H1 (cell line): ENCODE measurements at regions not wholly inside any gene's neighbourhood (a gene's known extent, or its start where the extent isn't known, plus 50 kb on each side); places are given as distances from the start of the nearest gene placed in this dataset.

Experiments
- CTCF ChIA-PET: fragments of 300-600 bp; sonication (Branson Sonifier 250); formaldehyde crosslinking; loops from one replicate; lab custom pipeline; 2021; ENCODE audit not compliant: partially characterized antibody; lab: Charles Lee
- POLR2A ChIA-PET: fragments of 300-600 bp; sonication (Branson Sonifier 250); formaldehyde crosslinking; loops from one replicate; lab custom pipeline; 2021; ENCODE audit warnings: inconsistent platforms; ENCODE audit not compliant: partially characterized antibody; lab: Charles Lee
- DNase-seq, 2 experiments: peaks; one replicate each; pipeline versions ENCODE4 v3.0.0 to v3.0.0-alpha.2; 2010 to 2022; ENCODE audit warnings: low spot score in 2 of 2, low read depth in 1 of 2, mixed read lengths in 1 of 2
- FAIRE-seq: peaks from 2 replicates; lab custom pipeline; 2011; peaks lifted over from hg19 to GRCh38; lab: Jason Lieb, UNC
- H2AFZ ChIP-seq: 2 replicates; pipeline ENCODE4 v1.8.1; 2012; ENCODE audit warnings: low read length, inconsistent platforms
- H2AK5ac ChIP-seq: 2 replicates; pipeline ENCODE4 v1.6.1; 2013; ENCODE audit warnings: low read depth, low read length
- H2BK120ac ChIP-seq: replicated peaks from 2 replicates; pipeline ENCODE3; 2013; ENCODE audit warnings: low read depth, low read length, inconsistent platforms
- H2BK12ac ChIP-seq: 2 replicates; pipeline ENCODE4 v1.6.1; 2013; ENCODE audit warnings: low read depth, low read length
- H2BK15ac ChIP-seq: 2 replicates; pipeline ENCODE4 v1.6.1; 2013; ENCODE audit warnings: low read length
- H2BK20ac ChIP-seq: 2 replicates; pipeline ENCODE4 v1.6.1; 2013; ENCODE audit warnings: low read length
- H2BK5ac ChIP-seq: 2 replicates; pipeline ENCODE4 v1.6.1; 2013; ENCODE audit warnings: low read depth, low read length
- H3K14ac ChIP-seq: 2 replicates; pipeline ENCODE4 v1.6.1; 2013; ENCODE audit warnings: inconsistent platforms; ENCODE audit not compliant: insufficient read length
- H3K18ac ChIP-seq: 2 replicates; pipeline ENCODE4 v1.6.1; 2013; ENCODE audit warnings: low read length; ENCODE audit errors: extremely low read depth
- H3K23ac ChIP-seq: 2 replicates; pipeline ENCODE4 v1.6.1; 2013; ENCODE audit warnings: inconsistent platforms; ENCODE audit not compliant: insufficient read length
- H3K23me2 ChIP-seq: 2 replicates; pipeline ENCODE4 v1.6.1; 2013; ENCODE audit warnings: low read depth, low read length
- H3K27ac ChIP-seq: 2 replicates; pipeline ENCODE4 v1.6.1; 2011; ENCODE audit warnings: low read depth, low read length, inconsistent platforms
- H3K27me3 ChIP-seq, 4 experiments: replicated peaks in 1 of 4; 1 replicate in 1 of 4; 2 replicates in 3 of 4; pipeline versions ENCODE4 v1.6.1 to v1.8.1; 2011 to 2013; ENCODE audit warnings: low read length in 3 of 4, mild to moderate bottlenecking in 3 of 4, inconsistent platforms in 2 of 4, mixed read lengths in 2 of 4, moderate library complexity in 1 of 4; ENCODE audit not compliant: control insufficient read depth in 3 of 4, insufficient read depth in 3 of 4; ENCODE audit errors: extremely low read depth in 1 of 4
- H3K36me3 ChIP-seq, 4 experiments: 2 replicates each; pipeline versions ENCODE4 v1.6.1 to v1.8.1; 2011 to 2013; ENCODE audit warnings: mild to moderate bottlenecking in 4 of 4, low read length in 3 of 4, moderate library complexity in 2 of 4, control low read depth in 1 of 4, inconsistent platforms in 1 of 4; ENCODE audit not compliant: insufficient read depth in 4 of 4, control insufficient read depth in 2 of 4
- H3K4ac ChIP-seq: replicated peaks from 2 replicates; pipeline ENCODE3; 2013; ENCODE audit warnings: low read length, low read depth, mixed read lengths, inconsistent platforms; ENCODE audit not compliant: insufficient read length
- H3K4me1 ChIP-seq, 4 experiments: replicated peaks in 1 of 4; 1 replicate in 1 of 4; 2 replicates in 3 of 4; pipeline versions ENCODE4 v1.6.1 to v1.8.1; 2011 to 2013; ENCODE audit warnings: low read length in 3 of 4, inconsistent platforms in 2 of 4, mixed read lengths in 1 of 4; ENCODE audit not compliant: insufficient read depth in 4 of 4, control insufficient read depth in 3 of 4
- H3K4me2 ChIP-seq, 2 experiments: 2 replicates each; pipeline versions ENCODE4 v1.6.1 to v1.8.1; 2011 to 2013; ENCODE audit warnings: low read depth in 2 of 2, low read length in 2 of 2, control low read depth in 1 of 2, inconsistent platforms in 1 of 2, mild to moderate bottlenecking in 1 of 2; ENCODE audit not compliant: insufficient read depth in 1 of 2
- H3K4me3 ChIP-seq, 4 experiments: fragments of 200-600, 300-600 bp in 1 of 4; sonication (generic), shearing (Covaris generic), sonication (Bioruptor Twin) in 1 of 4; 2 replicates each; pipeline versions ENCODE4 v1.5.1 to v1.8.1; 2011 to 2016; ENCODE audit warnings: low read length in 4 of 4, low read depth in 3 of 4, control low read depth in 2 of 4, inconsistent platforms in 2 of 4, mild to moderate bottlenecking in 2 of 4, mixed read lengths in 1 of 4, moderate library complexity in 1 of 4; ENCODE audit not compliant: insufficient read depth in 2 of 4; ENCODE audit errors: extremely low read depth in 1 of 4
- H3K56ac ChIP-seq: replicated peaks from 2 replicates; pipeline ENCODE3; 2013; ENCODE audit warnings: low read depth, mild to moderate bottlenecking, mixed read lengths, low read length, inconsistent platforms; ENCODE audit not compliant: insufficient read length
- H3K79me1 ChIP-seq: 2 replicates; pipeline ENCODE4 v1.6.1; 2013; ENCODE audit warnings: low read depth, low read length, control low read depth
- H3K79me2 ChIP-seq, 2 experiments: 2 replicates each; pipeline versions ENCODE4 v1.6.1 to v1.8.1; 2012 to 2013; ENCODE audit warnings: low read length in 2 of 2, mild to moderate bottlenecking in 2 of 2, inconsistent platforms in 1 of 2; ENCODE audit not compliant: insufficient read depth in 2 of 2, control insufficient read depth in 1 of 2
- H3K9ac ChIP-seq, 4 experiments: replicated peaks in 1 of 4; 1 replicate in 1 of 4; 2 replicates in 3 of 4; pipeline versions ENCODE4 v1.6.1 to v1.8.1; 2011 to 2013; ENCODE audit warnings: low read depth in 3 of 4, low read length in 3 of 4, control low read depth in 2 of 4, mild to moderate bottlenecking in 2 of 4, moderate library complexity in 2 of 4, inconsistent platforms in 1 of 4; ENCODE audit errors: extremely low read depth in 1 of 4
- H3K9me3 ChIP-seq, 2 experiments: 2 replicates each; pipeline versions ENCODE4 v1.6.1 to v1.8.1; 2012 to 2013; ENCODE audit warnings: mild to moderate bottlenecking in 2 of 2, moderate library complexity in 2 of 2, control low read depth in 1 of 2, inconsistent platforms in 1 of 2, low read depth in 1 of 2, low read length in 1 of 2, mixed read lengths in 1 of 2; ENCODE audit not compliant: insufficient read depth in 2 of 2
- H4K20me1 ChIP-seq, 2 experiments: replicated peaks in 1 of 2; 2 replicates each; pipeline versions ENCODE3 to v1.8.1; 2011 to 2013; ENCODE audit warnings: inconsistent platforms in 2 of 2, low read length in 2 of 2, mild to moderate bottlenecking in 1 of 2; ENCODE audit not compliant: insufficient read depth in 2 of 2, control insufficient read depth in 1 of 2
- H4K5ac ChIP-seq: 2 replicates; pipeline ENCODE4 v1.6.1; 2013; ENCODE audit warnings: low read length, low read depth, mixed read lengths, inconsistent platforms; ENCODE audit not compliant: insufficient read length
- H4K8ac ChIP-seq: 2 replicates; pipeline ENCODE4 v1.8.0; 2013; ENCODE audit warnings: mild to moderate bottlenecking, moderate library complexity, low read length, inconsistent platforms; ENCODE audit not compliant: insufficient read depth; ENCODE audit errors: extremely low read depth
- H4K91ac ChIP-seq: replicated peaks from 2 replicates; pipeline ENCODE3; 2013; ENCODE audit warnings: low read length, mixed read lengths, inconsistent platforms; ENCODE audit not compliant: insufficient read length
- ASH2L ChIP-seq: fragments of 200-600, 300-600 bp; sonication (generic); IDR thresholded peaks from one replicate; pipeline ENCODE4 v1.7.1; 2017; ENCODE audit warnings: low read length
- ATF3 ChIP-seq: IDR thresholded peaks from 2 replicates; pipeline ENCODE4 v1.6.1; 2011; ENCODE audit warnings: low read depth, mild to moderate bottlenecking, low read length; ENCODE audit not compliant: insufficient read depth
- BCL11A ChIP-seq, 2 experiments: IDR thresholded peaks; one replicate each; pipeline ENCODE4 v1.6.1; 2011; ENCODE audit warnings: low read depth in 2 of 2, low read length in 2 of 2, mild to moderate bottlenecking in 2 of 2
- CBX8 ChIP-seq: fragments of 300-800, 300-1000 bp; sonication (generic); IDR thresholded peaks from 2 replicates; pipeline ENCODE4 v1.7.1; 2016; ENCODE audit warnings: low read depth, low read length, borderline replicate concordance
- CHD1 ChIP-seq: IDR thresholded peaks from 2 replicates; pipeline ENCODE4 v1.6.1; 2012; ENCODE audit warnings: low read depth, low read length, improper control_type of control experiment
- KDM1A ChIP-seq: fragments of 200-600, 300-600 bp; sonication (generic); IDR thresholded peaks from 2 replicates; pipeline ENCODE4 v1.7.1; 2016; ENCODE audit warnings: mild to moderate bottlenecking, low read length, borderline replicate concordance
- MAX ChIP-seq: IDR thresholded peaks from 2 replicates; pipeline ENCODE4 v1.6.1; 2012; ENCODE audit warnings: inconsistent platforms
- PHF8 ChIP-seq: fragments of 200-600 bp; sonication (generic); conservative IDR thresholded peaks from 2 replicates; pipeline ENCODE4 v1.7.1; 2012; ENCODE audit warnings: low read depth, mild to moderate bottlenecking, inconsistent platforms, low read length, moderate library complexity
- RBBP5 ChIP-seq: IDR thresholded peaks from 2 replicates; pipeline ENCODE4 v1.7.1; 2012; ENCODE audit warnings: low read depth, mild to moderate bottlenecking, inconsistent platforms, low read length, moderate library complexity, borderline replicate concordance
- RXRA ChIP-seq: IDR thresholded peaks from 2 replicates; pipeline ENCODE4 v1.6.1; 2011; ENCODE audit warnings: low read depth, mild to moderate bottlenecking, low read length, moderate library complexity; ENCODE audit not compliant: insufficient read depth
- TAF7 ChIP-seq: optimal IDR thresholded peaks from 2 replicates; pipeline ENCODE3; 2011; ENCODE audit warnings: low read depth, mild to moderate bottlenecking, inconsistent platforms, low read length, moderate library complexity, borderline replicate concordance
- TBP ChIP-seq: IDR thresholded peaks from 2 replicates; pipeline ENCODE4 v1.6.1; 2011; ENCODE audit warnings: low read depth, low read length, improper control_type of control experiment
- TCF12 ChIP-seq: IDR thresholded peaks from 2 replicates; pipeline ENCODE4 v1.6.1; 2011; ENCODE audit warnings: low read depth, mild to moderate bottlenecking, low read length
- WGBS, 2 experiments: shearing (Covaris generic) in 1 of 2; methylation state at CpG; one replicate each; pipeline versions ENCODE4 v1.1.6 to v1.1.7; 2013 to 2015; ENCODE audit warnings: low lambda C conversion rate in 2 of 2, mixed read lengths in 2 of 2, inconsistent platforms in 1 of 2, low coverage in 1 of 2, missing lambda C conversion rate in 1 of 2; ENCODE audit not compliant: insufficient replicate concordance in 2 of 2, insufficient coverage in 1 of 2, insufficient read length in 1 of 2; ENCODE audit errors: extremely low coverage in 1 of 2, missing lambda C conversion rate in 1 of 2; 5-methylcytosine and 5-hydroxymethylcytosine counted together

GRCh38 chr4:57676394-57676793 is 566.2 kb upstream of the IGFBP7 start:
- H3K9ac ChIP-seq = no peak overlapping the region
- H3K4me3 ChIP-seq = no peak overlapping the region
- no peak overlapping the region for H3K4ac ChIP-seq
- DNase-seq (no peak), FAIRE-seq (no peak)
- no peaks in the 10 kb centered on the region for H3K9me3 ChIP-seq
- no peak overlapping the region for H3K27ac ChIP-seq
- POLR2A ChIA-PET = no interaction called here
- H2BK15ac ChIP-seq = no peak overlapping the region
- H2BK120ac ChIP-seq = no peak overlapping the region
- H3K23me2 ChIP-seq = no peaks in the 10 kb centered on the region
- H2AK5ac ChIP-seq = no peak overlapping the region
- no peak overlapping the region for H3K56ac ChIP-seq
- WGBS, 2 experiments = 100% methylated on average over 6 of the region's 6 CpGs; no CpG with 5 or more reads in 1 of the 2 experiments
- no peaks in the 10 kb centered on the region for H3K36me3 ChIP-seq
- H3K18ac ChIP-seq = no peak overlapping the region
- CTCF ChIA-PET = no interaction called here
- H3K14ac ChIP-seq = no peak overlapping the region
- H3K79me2 ChIP-seq = no peaks in the 10 kb centered on the region
- H4K20me1 ChIP-seq = no peaks in the 10 kb centered on the region
- no peak overlapping the region for H2BK12ac ChIP-seq
- no peak overlapping the region for H2AFZ ChIP-seq
- no peak overlapping the region for H4K5ac ChIP-seq
- no peak overlapping the region for H3K23ac ChIP-seq
- H3K79me1 ChIP-seq = no peaks in the 10 kb centered on the region
- H4K91ac ChIP-seq = no peak overlapping the region
- H2BK20ac ChIP-seq = no peak overlapping the region
- no peak for TF ChIP-seq TBP
- TF ChIP-seq RBBP5 = no peak
- no peak for TF ChIP-seq RXRA
- no peak for TF ChIP-seq ATF3
- TF ChIP-seq ASH2L = no peak
- no peak for TF ChIP-seq CBX8
- TF ChIP-seq MAX = no peak
- TF ChIP-seq PHF8 = no peak
- TF ChIP-seq KDM1A = no peak
- TF ChIP-seq BCL11A (IDR thresholded peaks at IDR 0.05; ENCODE audit: low read depth in 2 of 2, low read length in 2 of 2) = no peak
- no peak for TF ChIP-seq CHD1
- TF ChIP-seq TCF12 = no peak
- no peak for TF ChIP-seq TAF7
- H3K27me3 ChIP-seq = no peaks in the 10 kb centered on the region
- no peak overlapping the region for H4K8ac ChIP-seq
- no peak overlapping the region for H2BK5ac ChIP-seq
- H3K4me2 ChIP-seq = no peak overlapping the region
- H3K4me1 ChIP-seq = no peaks in the 10 kb centered on the region
